ENCODE measurements at regions not wholly inside any gene's neighbourhood (a gene's known extent, or its start where the extent isn't known, plus 50 kb on each side); places are given as distances from the start of the nearest gene placed in this dataset.

DNA sequence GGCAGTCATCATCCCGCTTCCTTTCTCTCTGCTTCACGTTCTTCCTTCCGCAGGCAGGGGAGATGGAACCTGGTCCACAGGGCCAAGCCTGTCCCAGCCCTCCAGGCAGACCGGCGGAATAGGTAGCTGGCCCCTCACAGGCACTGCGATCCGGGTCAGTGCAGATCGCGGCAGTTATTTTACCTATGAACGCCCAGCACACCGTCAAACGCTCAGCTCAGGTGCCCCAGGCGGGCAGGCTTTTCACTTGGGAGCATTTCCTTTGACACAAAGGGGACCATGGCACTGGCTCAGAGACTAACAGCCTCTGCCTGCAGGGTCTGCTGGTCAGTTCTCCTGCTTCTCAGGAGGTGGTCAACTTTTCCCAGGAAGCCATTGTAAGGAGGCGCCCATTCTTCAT, 97.0 kb upstream of the ZNF98 start:
- TF ChIP-seq, protein P1, sequence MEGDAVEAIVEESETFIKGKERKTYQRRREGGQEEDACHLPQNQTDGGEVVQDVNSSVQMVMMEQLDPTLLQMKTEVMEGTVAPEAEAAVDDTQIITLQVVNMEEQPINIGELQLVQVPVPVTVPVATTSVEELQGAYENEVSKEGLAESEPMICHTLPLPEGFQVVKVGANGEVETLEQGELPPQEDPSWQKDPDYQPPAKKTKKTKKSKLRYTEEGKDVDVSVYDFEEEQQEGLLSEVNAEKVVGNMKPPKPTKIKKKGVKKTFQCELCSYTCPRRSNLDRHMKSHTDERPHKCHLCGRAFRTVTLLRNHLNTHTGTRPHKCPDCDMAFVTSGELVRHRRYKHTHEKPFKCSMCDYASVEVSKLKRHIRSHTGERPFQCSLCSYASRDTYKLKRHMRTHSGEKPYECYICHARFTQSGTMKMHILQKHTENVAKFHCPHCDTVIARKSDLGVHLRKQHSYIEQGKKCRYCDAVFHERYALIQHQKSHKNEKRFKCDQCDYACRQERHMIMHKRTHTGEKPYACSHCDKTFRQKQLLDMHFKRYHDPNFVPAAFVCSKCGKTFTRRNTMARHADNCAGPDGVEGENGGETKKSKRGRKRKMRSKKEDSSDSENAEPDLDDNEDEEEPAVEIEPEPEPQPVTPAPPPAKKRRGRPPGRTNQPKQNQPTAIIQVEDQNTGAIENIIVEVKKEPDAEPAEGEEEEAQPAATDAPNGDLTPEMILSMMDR (conservative IDR thresholded peaks at IDR 0.05; ENCODE audit: low read length): no peak
- no peak for TF ChIP-seq EZH2phosphoT487 (IDR thresholded peaks at IDR 0.05; ENCODE audit: borderline replicate concordance)
